Cerebellar cortex (tissue), 1 donor: ENCODE measurements at regions not wholly inside any gene's neighbourhood (a gene's known extent, or its start where the extent isn't known, plus 50 kb on each side); places are given as distances from the start of the nearest gene placed in this dataset.
"Not testable (repeated sequence)": the region's sequence is repeated elsewhere in the genome, so short reads cannot be mapped to it uniquely, and the experiment has no call there.

ENCODE experiments used
- DNase-seq: peaks from one replicate; pipeline ENCODE4 v3.0.0-alpha.2; 2015; ENCODE audit warnings: low spot score

GRCh38 chr2:215536510-215536909 is 100.6 kb upstream of the FN1 start:
- no peak for DNase-seq

- DNase-seq, result no peak
These were observed 99.9 kb upstream of the FN1 start for GRCh38 chr2:215535741-215536140.

- no peak for DNase-seq
These were observed 99.3 kb upstream of the FN1 start for GRCh38 chr2:215535125-215535668.

- not testable (repeated sequence) for DNase-seq
These were observed 97.8 kb upstream of the FN1 start for GRCh38 chr2:215533716-215534115.

GRCh38 chr2:215532844-215533243 is 97.0 kb upstream of the FN1 start:
- no peak for DNase-seq

- DNase-seq, result no peak
These were observed 95.4 kb upstream of the FN1 start for GRCh38 chr2:215531284-215531683.

GRCh38 chr2:215530191-215530968 is 94.5 kb upstream of the FN1 start:
- DNase-seq, result no peak

- no peak for DNase-seq
These were observed 93.4 kb upstream of the FN1 start for GRCh38 chr2:215529271-215529670.

GRCh38 chr2:215528555-215528954 is 92.7 kb upstream of the FN1 start:
- no peak for DNase-seq

- no peak for DNase-seq
These were observed 91.9 kb upstream of the FN1 start for GRCh38 chr2:215527736-215528135.

- no peak for DNase-seq
These were observed 90.5 kb upstream of the FN1 start for GRCh38 chr2:215526341-215526740.

- no peak for DNase-seq
These were observed 86.4 kb upstream of the FN1 start for GRCh38 chr2:215522237-215522636.

GRCh38 chr2:215521031-215521430 is 85.2 kb upstream of the FN1 start:
- no peak for DNase-seq

GRCh38 chr2:215517391-215517790 is 81.5 kb upstream of the FN1 start:
- no peak for DNase-seq

- DNase-seq, result no peak
These were observed 78.6 kb upstream of the FN1 start for GRCh38 chr2:215514516-215514915.

GRCh38 chr2:215511454-215512346 is 75.8 kb upstream of the FN1 start:
- DNase-seq, result no peak

GRCh38 chr2:215507836-215508235 is 72.0 kb upstream of the FN1 start:
- no peak for DNase-seq

- no peak for DNase-seq
These were observed 71.3 kb upstream of the FN1 start for GRCh38 chr2:215507136-215507535.

GRCh38 chr2:215506604-215506990 is 70.7 kb upstream of the FN1 start:
- no peak for DNase-seq

GRCh38 chr2:215505044-215505786 is 69.3 kb upstream of the FN1 start:
- no peak for DNase-seq

- DNase-seq, result no peak
These were observed 68.7 kb upstream of the FN1 start for GRCh38 chr2:215504547-215504946.

- DNase-seq, result no peak
These were observed 67.5 kb upstream of the FN1 start for GRCh38 chr2:215503381-215503780.
